NCI-H1436 (cell line): ENCODE measurements at regions not wholly inside any gene's neighbourhood (a gene's known extent, or its start where the extent isn't known, plus 50 kb on each side); places are given as distances from the start of the nearest gene placed in this dataset.
"Not testable (repeated sequence)": the region's sequence is repeated elsewhere in the genome, so short reads cannot be mapped to it uniquely, and the experiment has no call there.

Experiments
- DNase-seq: peaks from one replicate; lab custom pipeline; 2025; lab: John Stamatoyannopoulos, UW

GRCh38 chr6:141248021-141248799 lies 884.5 kb upstream of the GJE1 start:
- DNase-seq = no peak

- DNase-seq = no peak
Measured at GRCh38 chr6:141244366-141244765, 888.4 kb upstream of the GJE1 start.

- DNase-seq = no peak
Measured at GRCh38 chr6:141242957-141243356, 889.8 kb upstream of the GJE1 start.

GRCh38 chr6:141229296-141229695 lies 903.4 kb upstream of the GJE1 start:
- no peak for DNase-seq

- no peak for DNase-seq
Measured at GRCh38 chr6:141218583-141218982, 914.1 kb upstream of the GJE1 start.

- no peak for DNase-seq
Measured at GRCh38 chr6:141216726-141217125, 916.0 kb upstream of the GJE1 start.

- DNase-seq = no peak
Measured at GRCh38 chr6:141212296-141212695, 920.4 kb upstream of the GJE1 start.

- DNase-seq = no peak
Measured at GRCh38 chr6:141211845-141212244, 920.9 kb upstream of the GJE1 start.

- DNase-seq = no peak
Measured at GRCh38 chr6:141210901-141211300, 921.8 kb upstream of the GJE1 start.

GRCh38 chr6:141209890-141210289 lies 922.8 kb upstream of the GJE1 start:
- DNase-seq = no peak

GRCh38 chr6:141208101-141208500 lies 924.6 kb upstream of the GJE1 start:
- no peak for DNase-seq

GRCh38 chr6:141203902-141204575 lies 928.7 kb upstream of the GJE1 start:
- DNase-seq = no peak

GRCh38 chr6:141202626-141203025 lies 930.1 kb upstream of the GJE1 start:
- DNase-seq = no peak

- no peak for DNase-seq
Measured at GRCh38 chr6:141199074-141199473, 933.7 kb upstream of the GJE1 start.

- no peak for DNase-seq
Measured at GRCh38 chr6:141195251-141195832, 937.4 kb upstream of the GJE1 start.

- no peak for DNase-seq
Measured at GRCh38 chr6:141183368-141183767, 949.4 kb upstream of the GJE1 start.

- not testable (repeated sequence) for DNase-seq
Measured at GRCh38 chr6:141175458-141175857, 957.3 kb upstream of the GJE1 start.

GRCh38 chr6:141174932-141175331 lies 957.8 kb upstream of the GJE1 start:
- DNase-seq = no peak

- no peak for DNase-seq
Measured at GRCh38 chr6:141173529-141173928, 959.2 kb upstream of the GJE1 start.

- no peak for DNase-seq
Measured at GRCh38 chr6:141169419-141169818, 963.3 kb upstream of the GJE1 start.

GRCh38 chr6:141167945-141168344 lies 964.8 kb upstream of the GJE1 start:
- no peak for DNase-seq

- DNase-seq = no peak
Measured at GRCh38 chr6:141165002-141165665, 967.6 kb upstream of the GJE1 start.
